Smooth muscle cell (in vitro differentiated cells): ENCODE measurements at regions not wholly inside any gene's neighbourhood (a gene's known extent, or its start where the extent isn't known, plus 50 kb on each side); places are given as distances from the start of the nearest gene placed in this dataset.

Experiments
- DNase-seq: peaks from one replicate; lab custom pipeline; 2025; ENCODE audit not compliant: unreplicated experiment; lab: John Stamatoyannopoulos, UW
- H2AFZ ChIP-seq: fragments of 200-600 bp; sonication (generic); 2 replicates; pipeline ENCODE4 v1.6.0; 2016; ENCODE audit warnings: antibody characterized with exemption, low read depth, mild to moderate bottlenecking
- H3F3A ChIP-seq: fragments of 200-600 bp; sonication (generic); 2 replicates; pipeline ENCODE4 v1.6.0; 2017; ENCODE audit warnings: antibody characterized with exemption, low read depth
- H3K27ac ChIP-seq: fragments of 200-600 bp; sonication (generic); 2 replicates; pipeline ENCODE4 v1.5.1; 2016; ENCODE audit warnings: low read depth, mild to moderate bottlenecking
- H3K27me3 ChIP-seq: fragments of 200-600 bp; sonication (generic); 2 replicates; pipeline ENCODE4 v1.6.1; 2016; ENCODE audit warnings: low read depth, mild to moderate bottlenecking
- H3K36me3 ChIP-seq: fragments of 200-600 bp; sonication (generic); 2 replicates; pipeline ENCODE4 v1.5.1; 2016; ENCODE audit warnings: low read depth
- H3K4me1 ChIP-seq: fragments of 200-600 bp; sonication (generic); 2 replicates; pipeline ENCODE4 v1.5.1; 2016; ENCODE audit warnings: low read depth
- H3K4me2 ChIP-seq: fragments of 200-600 bp; sonication (generic); 2 replicates; pipeline ENCODE4 v1.6.0; 2016; ENCODE audit warnings: mild to moderate bottlenecking
- H3K4me3 ChIP-seq: fragments of 200-600 bp; sonication (generic); 2 replicates; pipeline ENCODE4 v1.5.1; 2016; ENCODE audit warnings: mild to moderate bottlenecking
- H3K79me2 ChIP-seq: fragments of 200-600 bp; sonication (generic); 2 replicates; pipeline ENCODE4 v1.6.0; 2016; ENCODE audit warnings: low read depth, mild to moderate bottlenecking
- H3K9ac ChIP-seq: fragments of 200-600 bp; sonication (generic); 2 replicates; pipeline ENCODE4 v1.6.0; 2016; ENCODE audit warnings: low read depth
- H3K9me3 ChIP-seq: fragments of 200-600 bp; sonication (generic); replicated peaks from 2 replicates; pipeline ENCODE4 v1.5.1; 2016; ENCODE audit warnings: low read depth
- H4K20me1 ChIP-seq: fragments of 200-600 bp; sonication (generic); 2 replicates; pipeline ENCODE4 v1.6.0; 2016; ENCODE audit warnings: low read depth
- CTCF ChIP-seq: fragments of 200-600 bp; sonication (generic); IDR thresholded peaks from 2 replicates; pipeline ENCODE4 v1.5.1; 2017; ENCODE audit warnings: borderline replicate concordance, mild to moderate bottlenecking, antibody characterized with exemption; ENCODE audit not compliant: insufficient read depth, poor library complexity, severe bottlenecking
- WGBS: methylation state at CpG from one replicate; pipeline ENCODE4 v1.1.7; 2016; ENCODE audit warnings: low lambda C conversion rate; 5-methylcytosine and 5-hydroxymethylcytosine counted together

- Histone ChIP-seq H3K4me1 (no peaks in the 10 kb centered on the region), H3K9ac (no peak overlapping the region), H3K4me2 (no peak overlapping the region), H2AFZ (no peak overlapping the region), H3K79me2 (no peaks in the 10 kb centered on the region), H3K9me3 (no peaks in the 10 kb centered on the region), H4K20me1 (no peaks in the 10 kb centered on the region), H3K4me3 (no peak overlapping the region), H3K27ac (no peak overlapping the region), H3F3A (no peaks in the 10 kb centered on the region), H3K27me3 (no peaks in the 10 kb centered on the region), H3K36me3 (no peaks in the 10 kb centered on the region)
- WGBS = 84% methylated on average over 28 of the region's 28 CpGs
- no peak for DNase-seq
- no peak for TF ChIP-seq CTCF
Measured at GRCh38 chr7:101699881-101700823, 71.1 kb upstream of the MYL10 start.

DNA sequence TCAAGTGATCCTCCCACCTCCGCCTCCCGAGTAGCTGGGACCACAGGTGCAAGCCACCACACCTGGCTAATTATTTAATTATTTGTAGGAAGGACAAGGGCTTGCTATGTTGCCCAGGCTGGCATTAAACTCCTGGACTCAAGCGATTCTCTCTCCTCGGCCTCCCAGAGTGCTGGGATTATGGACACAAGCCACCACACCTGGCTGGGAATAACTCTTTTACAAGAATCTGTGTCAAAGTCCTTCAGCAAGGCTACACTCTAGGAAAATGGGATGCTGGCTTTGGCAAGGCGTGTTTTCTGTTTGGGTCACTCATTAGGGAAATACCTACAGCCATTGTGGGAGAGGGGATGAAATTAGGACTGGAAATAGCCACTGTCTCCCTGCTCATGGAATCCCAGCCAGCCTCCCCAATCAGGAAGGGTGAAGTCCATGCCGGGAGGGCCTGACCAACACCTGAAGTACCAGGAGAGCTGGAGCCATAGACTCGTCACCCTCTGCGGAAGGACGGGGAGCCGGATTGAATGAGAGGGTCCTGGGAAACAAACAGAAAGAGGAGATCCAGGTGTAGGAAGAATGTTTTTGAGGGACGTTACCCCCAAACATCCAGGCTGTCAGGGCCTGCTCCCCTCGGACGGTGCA is 72.2 kb upstream of the MYL10 start:
- Histone ChIP-seq H2AFZ (no peak overlapping the region), H3K79me2 (no peaks in the 10 kb centered on the region), H4K20me1 (no peaks in the 10 kb centered on the region), H3K9me3 (no peaks in the 10 kb centered on the region), H3K27me3 (no peaks in the 10 kb centered on the region), H3K9ac (no peak overlapping the region), H3K36me3 (no peaks in the 10 kb centered on the region), H3F3A (no peaks in the 10 kb centered on the region), H3K4me3 (no peak overlapping the region), H3K4me1 (no peaks in the 10 kb centered on the region), H3K27ac (no peak overlapping the region), H3K4me2 (no peak overlapping the region)
- no peak for TF ChIP-seq CTCF
- 95% methylated on average over 13 of the region's 13 CpGs for WGBS
- DNase-seq = no peak

GRCh38 chr7:101702362-101702850 is 73.3 kb upstream of the MYL10 start:
- Histone ChIP-seq H4K20me1 (no peaks in the 10 kb centered on the region), H3K79me2 (no peaks in the 10 kb centered on the region), H3K9ac (no peak overlapping the region), H3K27ac (no peak overlapping the region), H3K27me3 (no peaks in the 10 kb centered on the region), H3K4me3 (no peak overlapping the region), H2AFZ (no peak overlapping the region), H3K9me3 (no peaks in the 10 kb centered on the region), H3K36me3 (no peaks in the 10 kb centered on the region), H3K4me2 (no peak overlapping the region), H3F3A (no peaks in the 10 kb centered on the region), H3K4me1 (no peaks in the 10 kb centered on the region)
- 35% methylated on average over 13 of the region's 13 CpGs for WGBS
- DNase-seq = no peak
- no peak for TF ChIP-seq CTCF
